GM12878 (cell line): ENCODE measurements at regions not wholly inside any gene's neighbourhood (a gene's known extent, or its start where the extent isn't known, plus 50 kb on each side); places are given as distances from the start of the nearest gene placed in this dataset.

Experiments
- ATAC-seq: fragments of 200-7000 bp; cut with Tn5 transposase; 3 replicates; pipeline ENCODE4 v1.9.1; 2020; ENCODE audit warnings: mild to moderate bottlenecking, moderate library complexity
- BruUV-seq: library from RNA; stranded (reverse); fragments of 400-500 nt; replicated peaks from 2 replicates; lab custom pipeline; 2021; lab: Mats Ljungman, UMichigan
- CTCF ChIA-PET: fragments of 300-600 bp; sonication (Branson Sonifier 250); formaldehyde crosslinking; extraction: SDS; loops from one replicate; lab custom pipeline; 2021; ENCODE audit warnings: inconsistent platforms; lab: Yijun Ruan, JAX
- POLR2A ChIA-PET: fragments of 350-600 bp; formaldehyde crosslinking; extraction: SDS; loops from one replicate; lab custom pipeline; 2021; ENCODE audit warnings: inconsistent platforms; lab: Charles Lee
- RAD21 ChIA-PET: fragments of 300-600 bp; sonication (Branson Sonifier 250); formaldehyde crosslinking; loops from one replicate; lab custom pipeline; 2023; ENCODE audit warnings: antibody characterized with exemption; ENCODE audit not compliant: unreplicated experiment; lab: Charles Lee
- SMC1A ChIA-PET: fragments of 300-600 bp; sonication (Branson Sonifier 250); formaldehyde crosslinking; loops from one replicate; lab custom pipeline; 2023; ENCODE audit not compliant: unreplicated experiment, uncharacterized antibody; lab: Charles Lee
- DNase-seq: peaks from one replicate; pipeline ENCODE4 v3.0.0-alpha.2; 2011; ENCODE audit warnings: low read depth, low spot score
- FAIRE-seq: peaks from 3 replicates; lab custom pipeline; 2011; peaks lifted over from hg19 to GRCh38; lab: Jason Lieb, UNC
- H2AFZ ChIP-seq: 2 replicates; pipeline ENCODE4 v1.6.0; 2011; ENCODE audit warnings: low read depth, low read length, control low read depth; ENCODE audit not compliant: control insufficient read depth
- H3K27ac ChIP-seq: 2 replicates; pipeline ENCODE4 v1.5.1; 2011; ENCODE audit warnings: control low read depth; ENCODE audit not compliant: control insufficient read depth, insufficient read depth
- H3K27me3 ChIP-seq, 2 experiments: replicated peaks in 1 of 2; 2 replicates each; pipeline versions ENCODE4 v1.6.0 to v1.6.1; 2011; ENCODE audit warnings: low read length in 1 of 2; ENCODE audit not compliant: control insufficient read depth in 2 of 2, insufficient read depth in 2 of 2
- H3K36me3 ChIP-seq, 2 experiments: 2 replicates each; pipeline ENCODE4 v1.5.1; 2011; ENCODE audit warnings: low read length in 1 of 2; ENCODE audit not compliant: control insufficient read depth in 2 of 2, insufficient read depth in 2 of 2
- H3K4me1 ChIP-seq: 2 replicates; pipeline ENCODE4 v1.6.1; 2011; ENCODE audit warnings: mild to moderate bottlenecking, low read length, moderate library complexity, mixed read lengths; ENCODE audit not compliant: control insufficient read depth, insufficient read depth
- H3K4me2 ChIP-seq: 2 replicates; pipeline ENCODE4 v1.6.0; 2011; ENCODE audit warnings: control low read depth; ENCODE audit not compliant: control insufficient read depth, insufficient read depth
- H3K4me3 ChIP-seq: fragments of 200-600 bp; sonication (generic); 2 replicates; pipeline ENCODE4 v1.5.1; 2016
- H3K79me2 ChIP-seq: 2 replicates; pipeline ENCODE4 v1.6.0; 2011; ENCODE audit warnings: low read length; ENCODE audit not compliant: control insufficient read depth, insufficient read depth
- H3K9ac ChIP-seq: 2 replicates; pipeline ENCODE4 v1.8.0; 2011; ENCODE audit warnings: low read length, control low read depth, mixed read lengths; ENCODE audit not compliant: control insufficient read depth, insufficient read depth
- H3K9me3 ChIP-seq: replicated peaks from 3 replicates; pipeline ENCODE4 v1.5.1; 2011; ENCODE audit warnings: mild to moderate bottlenecking, low read length; ENCODE audit not compliant: control insufficient read depth, insufficient read depth
- H4K20me1 ChIP-seq: 2 replicates; pipeline ENCODE4 v1.6.0; 2011; ENCODE audit not compliant: control insufficient read depth, insufficient read depth
- BACH1 ChIP-seq: fragments of 450-650 bp; IDR thresholded peaks from 2 replicates; pipeline ENCODE4 v1.6.1; 2017; ENCODE audit warnings: mild to moderate bottlenecking, borderline replicate concordance
- CHD1 ChIP-seq: IDR thresholded peaks from 2 replicates; pipeline ENCODE4 v1.6.1; 2012; ENCODE audit warnings: low read depth, low read length, improper control_type of control experiment
- CREM ChIP-seq: IDR thresholded peaks from 2 replicates; pipeline ENCODE4 v1.6.1; 2014; ENCODE audit warnings: antibody characterized with exemption, low read depth
- E4F1 ChIP-seq: fragments of 450-650 bp; IDR thresholded peaks from 2 replicates; pipeline ENCODE4 v1.6.1; 2018; ENCODE audit warnings: borderline replicate concordance, mild to moderate bottlenecking; ENCODE audit not compliant: partially characterized antibody
- KLF5 ChIP-seq: fragments of 450-650 bp; IDR thresholded peaks from 2 replicates; pipeline ENCODE4 v1.6.1; 2014; ENCODE audit warnings: mild to moderate bottlenecking; ENCODE audit not compliant: partially characterized antibody
- NBN ChIP-seq: fragments of 450-650 bp; IDR thresholded peaks from 2 replicates; pipeline ENCODE4 v1.6.1; 2016
- POLR2AphosphoS5 ChIP-seq: IDR thresholded peaks from 2 replicates; pipeline ENCODE4 v1.6.1; 2011; ENCODE audit warnings: mild to moderate bottlenecking, low read length, inconsistent platforms
- RFX5 ChIP-seq: IDR thresholded peaks from 2 replicates; pipeline ENCODE4 v1.6.1; 2011; ENCODE audit warnings: low read depth, low read length, improper control_type of control experiment
- SREBF1 ChIP-seq: IDR thresholded peaks from 2 replicates; pipeline ENCODE4 v1.6.1; 2012; ENCODE audit warnings: mild to moderate bottlenecking, low read length
- STAT1 ChIP-seq: fragments of 450-650 bp; conservative IDR thresholded peaks from 2 replicates; pipeline ENCODE4 v1.6.1; 2014; ENCODE audit warnings: antibody characterized with exemption, mild to moderate bottlenecking
- STAT3 ChIP-seq: IDR thresholded peaks from 2 replicates; pipeline ENCODE4 v1.6.1; 2011; ENCODE audit warnings: low read depth, low read length, improper control_type of control experiment
- ZBTB4 ChIP-seq: fragments of 450-650 bp; formaldehyde crosslinking; IDR thresholded peaks from 2 replicates; pipeline ENCODE4 v1.4.0; 2022; ENCODE audit warnings: mild to moderate bottlenecking, moderate library complexity
- ZNF207 ChIP-seq: fragments of 450-650 bp; IDR thresholded peaks from 2 replicates; pipeline ENCODE4 v1.6.1; 2014; ENCODE audit warnings: antibody characterized with exemption, mild to moderate bottlenecking, borderline replicate concordance
- WGBS: methylation state at CpG from one replicate; pipeline ENCODE4 v1.1.6; 2016; ENCODE audit warnings: low lambda C conversion rate; ENCODE audit not compliant: insufficient replicate concordance, insufficient coverage; ENCODE audit errors: missing lambda C conversion rate; 5-methylcytosine and 5-hydroxymethylcytosine counted together
- in situ Hi-C: fragments of 300-500 bp; cut with MboI; formaldehyde crosslinking; loops from 9 replicates; pipeline ENCODE4 v1.14.3; 2018; ENCODE audit warnings: mixed read lengths
- intact Hi-C: fragments of 100-400 bp; cut with micrococcal nuclease; formaldehyde crosslinking; loops from one replicate; pipeline ENCODE4 v1.14.2; 2022; ENCODE audit not compliant: unreplicated experiment

DNA sequence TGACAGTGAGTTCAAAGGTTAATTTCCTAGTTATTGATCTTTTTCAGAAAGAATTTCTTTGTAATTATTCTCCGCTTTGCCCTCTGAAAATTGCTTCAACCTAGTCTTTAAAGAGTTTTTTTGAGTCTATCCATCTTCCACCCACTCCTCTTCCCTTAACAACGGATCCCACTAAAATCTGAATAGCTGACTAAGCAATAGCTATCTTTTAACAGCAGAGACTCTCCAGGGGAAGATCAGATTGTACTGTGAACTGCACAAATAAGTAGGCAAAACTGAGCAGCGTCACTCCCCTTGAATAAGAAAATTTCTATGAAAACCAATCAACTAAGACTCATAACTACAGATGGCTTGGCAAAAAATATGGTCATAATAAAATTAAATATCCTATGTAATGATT, 127.9 kb downstream of the TUSC7 start:
- in situ Hi-C loops (no loop called here), intact Hi-C loops (no loop called here)
- H3K79me2 ChIP-seq: no peaks in the 10 kb centered on the region
- ChIA-PET POLR2A (no interaction called here), CTCF (no interaction called here), RAD21 (no interaction called here), SMC1A (interaction anchor here (1.0 kb wide), 1 partner anchor 62 kb away, joined by 3 read pairs; no protein-coding TSS in a partner anchor)
- 2% methylated on average over 3 of the region's 3 CpGs for WGBS
- no peak for TF ChIP-seq KLF5
- TF ChIP-seq E4F1: no peak
- no peak for TF ChIP-seq CREM
- TF ChIP-seq ZBTB4: no peak
- no peak for TF ChIP-seq NBN
- no peak for TF ChIP-seq BACH1
- no peak for TF ChIP-seq SREBF1
- TF ChIP-seq CHD1: no peak
- no peak for TF ChIP-seq STAT3
- no peak for TF ChIP-seq STAT1
- no peak for TF ChIP-seq RFX5
- no peak for TF ChIP-seq POLR2AphosphoS5
- TF ChIP-seq ZNF207: no peak
- H3K9me3 ChIP-seq: no peaks in the 10 kb centered on the region
- no peak overlapping the region for H2AFZ ChIP-seq
- no peak overlapping the region for H3K4me2 ChIP-seq
- no peak for FAIRE-seq
- H3K27me3 ChIP-seq: no peaks in the 10 kb centered on the region
- no peak overlapping the region for H3K4me3 ChIP-seq
- no peaks in the 10 kb centered on the region for H4K20me1 ChIP-seq
- no peak for ATAC-seq
- H3K9ac ChIP-seq: no peak overlapping the region
- H3K27ac ChIP-seq: no peak overlapping the region
- no TSS peak for BruUV-seq
- H3K4me1 ChIP-seq: no peaks in the 10 kb centered on the region
- H3K36me3 ChIP-seq: no peaks in the 10 kb centered on the region
- no peak for DNase-seq
